ENCODE measurements at regions not wholly inside any gene's neighbourhood (a gene's known extent, or its start where the extent isn't known, plus 50 kb on each side); places are given as distances from the start of the nearest gene placed in this dataset.

GRCh38 chr4:29467044-29467717, 1253.0 kb upstream of the PCDH7 start:
- no peaks in the 10 kb centered on the region for H3K27me3 Mint-ChIP-seq
- no peak overlapping the region for H3K27ac Mint-ChIP-seq
- H3K4me1 Mint-ChIP-seq = no peaks in the 10 kb centered on the region
- DNase-seq (no peak), ATAC-seq (no peak)
- no peak overlapping the region for H3K4me3 Mint-ChIP-seq
- no peaks in the 10 kb centered on the region for H3K9me3 ChIP-seq (ENCODE audit: control insufficient read depth, low read length, poor library complexity, severe bottlenecking)
- H3K36me3 Mint-ChIP-seq (ENCODE audit: low read depth) = no peaks in the 10 kb centered on the region

All from T-helper 17 cell (primary cell).